GM19452 (cell line): ENCODE measurements at regions not wholly inside any gene's neighbourhood (a gene's known extent, or its start where the extent isn't known, plus 50 kb on each side); places are given as distances from the start of the nearest gene placed in this dataset.

Experiments used
- ATAC-seq: cut with Tn5 transposase; IDR thresholded peaks from one replicate; pipeline ENCODE4 v1.9.1; 2021; ENCODE audit not compliant: unreplicated experiment

DNA sequence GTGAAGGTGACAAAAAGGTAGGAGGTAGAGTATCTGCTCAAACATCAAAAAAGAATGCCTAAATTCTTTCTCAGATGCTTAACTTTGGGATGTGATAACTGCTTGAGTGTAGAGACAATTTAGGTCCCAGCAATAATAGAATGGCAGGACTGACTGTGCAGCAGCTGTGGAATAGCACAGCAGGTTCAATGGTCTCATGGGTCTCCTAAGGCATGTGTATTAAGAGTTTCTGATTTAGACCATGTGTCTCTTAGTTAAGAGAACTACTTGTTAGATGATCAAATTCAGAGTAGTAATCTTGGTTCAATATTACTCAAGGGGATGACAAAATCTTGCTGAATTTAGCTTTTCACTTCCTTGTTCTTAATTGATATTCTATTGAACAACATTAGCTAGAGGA is 72.0 kb downstream of the ALX1 start:
- ATAC-seq = no peak

DNA sequence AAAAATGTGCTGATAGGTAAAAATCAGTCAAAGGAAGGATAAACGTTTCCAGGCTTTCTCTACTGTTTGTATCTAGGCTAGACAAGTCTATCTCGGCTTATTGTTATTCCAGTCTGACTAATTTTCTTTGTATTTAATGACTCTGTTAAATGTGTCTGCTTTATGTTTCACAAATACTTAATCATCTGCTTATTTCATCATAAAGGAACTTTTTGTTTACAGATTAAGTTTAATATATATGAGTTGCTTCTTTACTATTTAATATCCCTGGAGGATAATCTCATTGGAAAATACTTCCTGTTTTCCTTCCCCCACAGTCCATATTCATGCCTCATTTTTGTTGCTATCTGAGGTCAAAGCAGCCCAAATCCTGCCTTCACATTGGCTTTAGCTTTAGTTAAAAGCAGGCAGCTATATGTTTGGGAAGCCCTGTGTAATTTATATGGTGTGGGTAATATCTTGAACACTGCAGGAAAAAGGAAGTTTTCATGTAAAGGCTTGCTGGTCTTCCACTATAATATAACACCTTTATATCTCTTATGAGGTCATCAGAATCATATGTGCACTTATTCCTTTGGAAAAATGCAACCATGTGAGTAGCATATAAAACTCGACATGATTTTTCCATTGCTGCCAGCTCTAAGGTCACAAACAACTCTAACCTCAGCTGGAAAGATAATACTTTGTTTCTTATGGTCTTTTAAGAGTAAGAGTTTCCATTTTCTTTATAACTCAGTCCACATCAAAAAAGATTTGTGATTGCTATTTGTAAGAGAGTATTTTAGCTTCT is 76.8 kb downstream of the ALX1 start:
- no peak for ATAC-seq

DNA sequence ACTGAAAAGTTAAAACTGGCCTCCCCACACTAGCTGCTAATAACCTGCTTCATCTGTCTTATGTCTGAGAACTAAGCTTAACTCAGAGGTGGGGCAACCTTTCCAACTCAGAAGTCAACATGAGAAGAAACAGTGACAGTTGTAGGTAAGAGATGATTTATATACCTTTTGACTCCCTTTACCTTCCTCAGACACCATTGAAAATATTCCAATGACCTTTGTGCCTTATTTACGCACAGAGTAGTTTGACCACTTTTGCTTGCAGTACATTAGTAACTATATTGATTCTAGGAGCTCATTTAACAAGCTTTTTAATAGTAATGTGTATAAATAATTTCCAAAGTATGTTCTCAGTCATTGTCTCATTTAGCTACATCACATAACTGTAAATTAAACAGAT is 77.6 kb downstream of the ALX1 start:
- ATAC-seq = no peak

DNA sequence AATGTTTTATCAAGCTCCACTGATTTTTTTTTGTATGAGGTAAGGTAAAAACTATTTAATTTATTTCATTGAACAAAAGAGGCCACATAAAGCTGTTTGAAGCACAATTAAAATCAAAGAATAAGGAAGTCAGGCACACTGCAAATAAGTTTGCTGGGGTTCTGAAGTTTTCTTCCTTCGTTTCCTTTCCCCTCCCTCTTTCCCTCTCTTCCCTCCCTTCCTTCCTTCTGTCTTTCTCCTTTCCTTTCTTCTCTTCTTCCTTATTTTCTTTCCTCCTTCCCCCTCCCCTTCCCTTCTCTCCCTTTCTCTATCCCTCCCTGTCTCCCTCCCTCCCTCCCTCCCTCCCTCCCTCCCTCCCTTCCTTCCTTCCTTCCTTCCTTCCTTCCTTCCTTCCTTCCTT is 78.7 kb downstream of the ALX1 start:
- no peak for ATAC-seq

DNA sequence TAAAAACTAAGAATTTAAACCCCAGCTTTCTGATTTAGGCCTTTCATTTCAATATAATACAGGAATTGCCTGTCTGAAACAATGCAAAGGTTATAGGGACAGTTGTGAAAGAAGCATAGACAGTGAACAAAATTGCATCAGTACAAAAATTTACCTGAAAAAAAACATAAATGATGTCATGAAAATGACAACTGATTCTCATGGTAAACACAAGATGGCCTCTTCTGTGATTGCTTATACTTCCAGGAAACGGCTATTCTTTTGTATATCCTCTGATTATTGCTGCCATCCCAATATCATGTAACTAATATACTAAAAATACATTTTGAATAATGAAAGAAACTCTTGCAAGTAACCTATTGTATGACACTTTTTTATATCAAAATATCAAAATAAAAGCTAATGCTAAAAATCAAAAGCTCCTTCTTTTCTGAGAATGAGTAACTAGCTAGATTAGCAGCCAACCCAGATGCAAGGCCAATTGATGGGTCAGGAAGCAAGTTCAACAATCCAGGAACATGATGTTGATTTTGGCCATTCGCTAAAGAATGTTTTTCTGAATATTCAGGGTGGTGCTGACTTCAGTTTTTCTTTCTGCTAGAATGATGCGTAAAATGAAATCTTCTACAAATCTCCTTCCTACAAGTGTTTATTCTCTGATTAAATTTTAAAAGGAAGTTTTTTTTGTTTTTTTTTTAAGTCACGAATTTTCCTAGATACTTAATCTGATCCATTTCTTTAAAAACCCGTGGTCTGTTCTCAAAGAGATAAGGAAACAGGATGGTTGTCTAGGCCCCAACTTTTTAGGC is 83.6 kb downstream of the ALX1 start:
- ATAC-seq = no peak

DNA sequence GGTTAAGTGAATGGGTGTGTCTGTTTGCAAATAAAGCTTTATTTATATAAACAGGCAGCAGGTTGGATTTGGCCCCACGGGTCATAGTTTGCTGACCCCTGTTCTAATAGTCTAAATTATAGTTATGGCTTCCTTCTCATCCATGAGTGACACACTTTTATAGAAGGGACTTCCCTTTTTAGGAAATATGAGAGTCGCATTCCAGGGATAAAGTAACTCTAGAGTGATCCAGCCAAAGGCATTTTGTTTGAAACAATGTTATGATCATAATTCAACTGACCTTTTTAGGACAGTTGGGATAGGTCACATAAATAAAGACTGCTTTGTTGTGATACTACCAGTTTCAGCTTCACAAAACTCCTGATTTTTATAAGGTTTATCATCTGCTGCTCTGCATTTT is 87.9 kb downstream of the ALX1 start:
- no peak for ATAC-seq

DNA sequence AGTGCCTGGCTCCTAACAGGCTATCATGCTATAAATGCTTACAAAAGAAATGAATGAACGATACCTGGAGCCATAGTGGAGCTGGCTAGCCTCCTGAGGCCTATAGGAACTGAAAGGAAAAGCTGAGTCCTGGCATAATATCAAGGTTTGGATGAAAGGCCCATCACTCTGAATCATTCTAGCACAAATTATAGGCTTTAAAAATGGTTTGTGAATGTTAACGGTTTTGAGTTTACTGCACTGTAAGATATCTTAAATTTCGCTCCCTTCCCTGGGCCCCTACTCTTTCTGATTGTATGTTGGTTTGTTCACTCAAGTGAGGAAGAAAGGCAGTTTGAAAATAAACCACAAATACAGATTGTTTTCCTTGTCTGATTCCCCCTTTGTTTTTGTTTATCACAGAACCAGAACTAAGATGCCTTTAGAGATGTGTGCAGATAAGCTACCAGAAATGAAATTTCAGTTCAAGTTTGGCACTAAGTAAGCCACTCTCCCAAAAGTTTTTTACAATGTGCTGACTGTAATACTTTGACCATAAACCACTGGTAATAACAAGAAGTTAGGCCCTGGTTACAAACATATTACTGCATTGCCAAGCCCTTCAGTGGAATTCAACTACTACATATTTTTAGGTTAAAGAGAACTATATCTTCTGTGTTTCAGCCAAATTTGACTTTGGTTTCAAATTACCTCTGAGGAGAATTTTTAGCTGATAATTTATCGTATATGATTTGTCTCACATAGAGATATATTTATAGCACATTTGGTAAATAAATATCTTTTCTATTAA is 89.5 kb downstream of the ALX1 start:
- no peak for ATAC-seq

DNA sequence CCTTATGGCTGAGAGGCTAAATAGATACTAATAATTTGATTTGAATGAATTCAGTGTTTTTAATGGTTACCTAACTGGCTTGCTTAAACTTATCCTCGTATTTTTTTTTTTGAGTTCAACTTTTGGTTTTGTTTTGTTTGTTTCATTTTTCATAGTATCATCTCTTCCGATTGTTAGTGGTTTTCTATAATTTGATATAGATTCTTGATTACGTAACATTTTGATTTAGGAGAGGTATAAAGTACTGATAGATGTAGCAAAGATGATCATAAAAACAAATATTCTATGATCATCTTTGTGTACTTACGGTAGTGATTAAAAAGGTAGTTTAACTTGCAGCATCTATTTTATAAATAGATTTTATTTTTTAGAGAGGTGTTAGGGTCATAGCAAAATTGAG is 93.0 kb downstream of the ALX1 start:
- no peak for ATAC-seq

DNA sequence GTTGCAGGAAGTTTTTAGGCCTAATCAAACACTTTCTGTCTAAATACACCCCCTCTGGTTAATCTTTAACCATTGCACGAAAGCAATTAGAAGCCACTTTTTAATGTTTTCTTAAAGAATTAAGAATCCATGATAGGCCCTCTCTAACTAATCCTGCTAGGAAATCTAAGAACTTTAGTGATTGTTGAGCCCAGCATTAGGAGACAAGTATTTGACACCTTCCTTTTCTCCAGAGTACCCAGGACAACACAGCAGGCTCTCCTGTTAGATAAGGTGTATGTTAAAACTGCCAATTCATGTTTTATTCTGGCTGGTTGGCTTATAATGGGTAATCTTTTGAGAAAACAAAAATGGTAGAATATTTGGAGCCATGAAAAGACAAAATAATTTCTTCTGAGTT is 95.0 kb downstream of the ALX1 start:
- no peak for ATAC-seq

DNA sequence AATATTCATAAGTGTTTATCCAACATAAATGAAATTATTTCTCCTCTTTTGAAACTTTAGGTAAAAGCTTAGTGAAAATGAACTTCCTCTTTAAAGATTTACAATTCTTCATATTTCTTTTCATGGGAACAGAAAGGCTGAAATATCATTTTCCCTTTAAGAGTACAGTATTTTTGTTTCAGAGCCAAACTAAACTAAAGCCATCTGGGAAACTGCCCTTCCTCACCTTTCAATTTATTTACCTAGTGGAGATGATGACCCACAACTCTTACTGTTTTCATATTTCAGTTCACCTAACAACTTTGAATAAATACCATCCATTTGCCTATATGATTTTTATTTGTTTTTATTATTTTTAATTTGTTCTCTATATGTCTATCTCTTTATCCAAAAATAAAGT is 105.4 kb downstream of the ALX1 start:
- ATAC-seq = no peak

DNA sequence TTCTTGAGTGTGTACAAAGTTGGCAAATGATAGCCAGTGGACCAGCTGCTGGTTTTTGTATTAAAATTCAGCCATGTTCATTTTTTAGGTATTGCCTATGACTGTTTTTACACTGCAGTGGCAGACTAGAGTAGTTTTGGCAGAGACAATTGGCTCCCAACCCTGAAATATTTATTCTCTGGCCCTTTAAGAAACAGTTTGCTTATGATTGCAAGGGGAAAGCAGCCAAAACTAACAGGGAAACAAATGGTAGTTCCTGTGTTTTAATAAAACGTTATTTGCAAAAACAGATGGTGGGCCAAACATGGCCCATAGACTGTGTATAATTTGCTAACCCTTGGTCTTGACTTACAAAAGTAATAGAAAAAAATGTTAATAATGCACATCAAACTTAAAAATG is 110.2 kb downstream of the ALX1 start:
- no peak for ATAC-seq

DNA sequence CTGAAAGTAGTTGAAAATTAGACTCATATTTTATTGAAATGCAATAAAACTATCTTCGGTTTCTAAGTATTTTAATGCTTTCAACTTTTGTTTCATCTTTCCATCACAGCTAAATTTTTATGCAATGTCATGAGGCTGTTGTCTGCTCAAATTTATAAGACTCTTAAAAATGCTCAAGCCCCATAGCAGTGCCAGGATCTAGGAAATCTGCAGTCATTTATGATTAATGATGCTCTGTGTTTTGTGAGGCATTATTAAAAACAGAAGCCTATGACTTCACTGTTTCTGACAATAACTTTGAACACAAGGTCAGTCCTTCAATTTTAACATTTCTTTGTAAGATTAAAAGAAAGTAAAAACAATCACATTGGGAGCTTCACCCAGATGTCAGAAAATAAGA is 112.5 kb downstream of the ALX1 start:
- ATAC-seq = no peak

DNA sequence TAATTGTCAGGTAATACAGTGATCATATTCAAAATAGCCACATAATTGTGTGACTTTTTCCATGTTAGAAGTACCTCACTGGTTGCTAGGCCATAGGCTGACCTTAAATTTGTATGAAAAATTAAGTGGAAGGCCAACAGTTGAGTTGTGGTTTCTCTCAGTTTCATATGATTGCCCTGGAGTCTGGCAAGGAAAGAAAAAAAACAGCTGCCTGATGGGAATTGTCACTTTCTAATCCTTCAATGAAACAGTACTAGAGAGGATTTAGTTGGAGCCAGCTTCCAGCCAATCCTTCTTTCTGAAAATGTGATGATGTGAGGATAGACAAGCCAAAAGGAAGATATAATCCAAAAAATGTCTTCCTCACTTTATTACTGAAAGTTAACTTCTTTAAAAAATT is 113.6 kb downstream of the ALX1 start:
- no peak for ATAC-seq

DNA sequence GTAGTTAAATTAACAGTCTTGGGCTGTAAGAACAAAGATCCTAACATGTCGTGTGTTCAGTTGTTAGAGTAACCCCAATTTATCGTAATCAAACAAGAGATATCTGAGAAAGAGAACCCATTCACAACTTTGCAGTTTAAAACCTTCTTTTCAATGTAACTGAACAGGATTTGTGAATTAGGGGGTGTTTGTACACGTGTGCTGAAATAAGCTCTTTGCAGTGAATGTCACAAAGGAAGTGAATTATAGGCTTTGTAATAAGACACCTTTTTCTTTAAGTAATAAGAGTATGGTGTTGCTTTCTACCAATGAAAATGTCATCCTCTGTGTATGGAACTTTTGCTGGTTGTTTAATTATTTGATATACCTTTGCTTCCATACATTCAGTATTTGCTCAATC is 114.0 kb downstream of the ALX1 start:
- no peak for ATAC-seq

DNA sequence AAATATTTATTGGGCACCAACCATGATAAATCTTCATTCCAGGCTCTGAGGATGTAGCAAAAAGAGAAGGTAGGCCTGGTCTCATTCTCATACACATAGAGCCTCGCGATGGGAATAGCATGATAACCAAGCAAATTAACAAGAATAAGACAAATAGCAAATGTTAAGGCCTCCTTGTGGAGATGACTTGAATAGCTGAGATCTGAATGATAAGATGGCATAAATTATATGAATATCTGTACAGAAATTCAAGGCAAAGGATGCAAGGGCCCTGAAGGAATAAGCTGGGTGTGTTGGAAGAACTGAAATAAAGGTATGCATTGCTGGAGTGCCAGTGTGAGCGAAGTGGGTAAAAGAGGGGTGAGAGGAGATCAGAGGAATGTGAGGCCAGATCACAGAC is 114.8 kb downstream of the ALX1 start:
- ATAC-seq = no peak

DNA sequence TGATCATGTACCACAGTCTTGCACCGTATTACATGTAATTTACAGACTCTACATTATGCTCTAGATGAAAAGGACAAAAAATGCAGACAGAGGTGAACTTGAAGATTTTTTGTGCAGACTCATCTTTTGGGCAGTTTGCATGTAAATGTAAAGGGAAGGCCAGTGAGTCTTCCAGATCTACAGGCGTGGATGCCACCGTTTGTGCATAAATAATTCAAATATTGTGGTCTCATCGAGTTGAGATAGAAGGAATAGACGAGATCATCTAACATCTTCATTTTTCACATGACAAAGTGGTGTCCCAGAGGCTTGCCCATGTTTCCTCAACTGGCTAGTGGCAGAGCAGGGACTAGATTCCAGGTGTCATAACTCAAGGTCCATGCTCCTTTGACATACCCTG is 125.2 kb downstream of the ALX1 start:
- ATAC-seq = no peak

DNA sequence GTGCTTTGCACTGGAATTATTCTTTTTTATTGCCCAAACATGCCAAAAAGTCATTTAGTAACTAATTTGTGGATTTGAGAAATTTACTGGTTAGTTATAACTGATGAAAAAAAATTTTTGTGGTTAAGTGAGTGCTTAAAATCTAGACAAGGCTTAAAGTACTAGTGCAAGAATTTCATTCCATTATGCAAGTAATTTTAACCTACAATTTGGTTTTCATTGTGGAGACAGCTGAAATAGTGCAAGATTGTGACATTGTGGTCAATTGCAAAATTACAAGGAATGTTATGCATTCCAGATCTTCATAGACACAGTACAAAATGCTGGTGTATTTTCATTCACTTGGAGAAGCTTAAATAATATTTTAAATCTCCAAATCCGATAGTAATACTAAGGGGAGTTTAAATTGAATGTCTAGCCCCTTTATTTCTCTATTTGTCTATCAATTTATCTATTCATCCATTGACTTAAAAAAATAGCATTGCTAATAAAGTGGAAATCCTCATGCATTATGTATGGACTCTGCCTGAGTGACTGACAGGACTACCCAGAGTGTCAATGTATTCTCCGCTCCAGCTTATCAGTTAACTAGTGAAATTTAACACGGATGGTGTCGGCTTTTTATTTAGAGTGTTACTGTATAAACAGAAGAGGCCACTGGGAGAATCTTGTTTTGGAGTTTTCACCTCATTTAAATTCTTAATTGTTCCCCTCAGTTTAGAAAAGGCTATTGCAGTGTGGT is 125.9 kb downstream of the ALX1 start:
- no peak for ATAC-seq

DNA sequence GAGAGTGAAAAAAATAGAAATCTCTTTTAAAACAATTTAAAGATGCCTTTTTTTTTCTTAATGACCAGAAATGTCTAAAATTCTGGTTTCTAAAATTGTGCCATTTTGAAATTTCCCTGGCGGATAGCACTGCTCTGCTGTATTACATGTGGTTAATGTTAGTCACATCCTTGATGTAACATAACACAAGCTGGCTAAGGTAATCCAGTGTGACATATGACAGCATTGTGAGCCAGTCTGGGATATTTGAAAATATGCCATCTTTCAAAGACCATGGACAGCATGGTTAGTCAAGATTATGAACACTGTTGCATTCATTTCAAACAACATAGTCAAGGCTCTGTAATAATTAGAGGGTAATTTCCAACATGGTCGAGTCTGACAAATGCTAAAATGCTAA is 133.2 kb downstream of the ALX1 start:
- ATAC-seq = no peak

DNA sequence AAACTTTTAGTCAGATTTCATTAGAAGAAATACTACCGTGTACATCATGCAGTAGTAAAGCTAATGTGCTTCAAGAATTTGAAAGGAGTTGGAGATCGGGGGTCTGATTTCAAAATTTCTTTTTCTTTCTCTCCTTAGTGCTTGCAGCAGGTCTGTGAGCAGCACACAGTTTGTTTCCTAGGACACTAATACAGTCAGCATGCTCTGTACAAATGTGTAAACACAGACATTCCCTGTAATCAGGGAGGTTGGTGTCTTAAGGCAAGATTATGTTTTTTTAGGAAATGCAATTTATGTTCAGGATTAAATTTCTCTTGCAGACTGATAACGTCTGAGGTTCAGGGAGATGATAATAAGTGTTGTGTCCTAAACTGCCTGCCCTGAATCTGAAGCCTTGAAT is 142.7 kb downstream of the ALX1 start:
- no peak for ATAC-seq

DNA sequence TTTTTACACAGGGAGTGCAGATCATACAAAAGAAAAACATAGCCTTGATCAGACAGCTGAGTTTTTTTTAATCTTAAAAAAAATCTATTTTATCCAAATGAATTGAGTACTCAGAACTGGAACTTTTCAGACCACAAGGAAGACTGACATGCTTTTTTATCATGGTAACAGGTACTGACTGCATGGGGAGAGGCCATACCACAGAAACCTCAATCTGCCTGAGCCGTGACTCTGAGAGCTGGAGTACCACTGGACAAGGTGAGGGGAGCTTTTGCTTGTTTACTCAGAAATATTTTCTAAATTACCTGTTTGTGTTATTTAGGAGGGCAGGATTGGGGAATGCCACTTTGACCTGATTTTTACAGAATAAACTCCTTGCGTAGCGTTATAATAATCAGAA is 143.9 kb downstream of the ALX1 start:
- ATAC-seq = peak; percentile 57
